GM13976 (cell line): ENCODE measurements at regions not wholly inside any gene's neighbourhood (a gene's known extent, or its start where the extent isn't known, plus 50 kb on each side); places are given as distances from the start of the nearest gene placed in this dataset.

Experiments
- DNase-seq: peaks from one replicate; pipeline ENCODE4 v3.0.0; 2012; ENCODE audit warnings: low spot score
- CTCF ChIP-seq: IDR thresholded peaks from 2 replicates; pipeline ENCODE4 v1.5.1; 2012; ENCODE audit warnings: borderline replicate concordance, mild to moderate bottlenecking; ENCODE audit not compliant: insufficient read depth; ENCODE audit errors: extremely low read depth, missing control alignments, control extremely low read depth
- in situ Hi-C: fragments of 300-500 bp; cut with MboI; formaldehyde crosslinking; loops from one replicate; pipeline ENCODE4 v1.12.0; 2022; ENCODE audit warnings: low sequenced_read_pairs, mixed read lengths, inconsistent platforms; ENCODE audit not compliant: unreplicated experiment

GRCh38 chr4:144356941-144357381 is 216.4 kb upstream of the GYPA start:
- in situ Hi-C loops: no loop called here
- TF ChIP-seq CTCF: no peak
- DNase-seq: no peak

- in situ Hi-C loops: no loop called here
- no peak for DNase-seq
- no peak for TF ChIP-seq CTCF
These were observed 217.5 kb upstream of the GYPA start for GRCh38 chr4:144357975-144358374.

- no peak for DNase-seq
- TF ChIP-seq CTCF: no peak
- in situ Hi-C loops: no loop called here
These were observed 219.8 kb upstream of the GYPA start for GRCh38 chr4:144360146-144360793.

GRCh38 chr4:144362366-144362765 is 221.8 kb upstream of the GYPA start:
- DNase-seq: no peak
- TF ChIP-seq CTCF: no peak
- in situ Hi-C loops: no loop called here

GRCh38 chr4:144363890-144364289 is 223.4 kb upstream of the GYPA start:
- in situ Hi-C loops: no loop called here
- no peak for TF ChIP-seq CTCF
- no peak for DNase-seq

GRCh38 chr4:144366425-144366824 is 225.9 kb upstream of the GYPA start:
- no peak for TF ChIP-seq CTCF
- no peak for DNase-seq
- in situ Hi-C loops: no loop called here
